ENCODE measurements at regions not wholly inside any gene's neighbourhood (a gene's known extent, or its start where the extent isn't known, plus 50 kb on each side); places are given as distances from the start of the nearest gene placed in this dataset.

GRCh38 chr7:50209461-50210135, 94.9 kb upstream of the IKZF1 start:
- no peak for DNase-seq (ENCODE audit: low read depth in 2 of 2)

- no peak for DNase-seq (ENCODE audit: low read depth in 2 of 2)
Measured at GRCh38 chr7:50208378-50208982, 96.0 kb upstream of the IKZF1 start.

GRCh38 chr7:50207686-50208255, 96.7 kb upstream of the IKZF1 start:
- DNase-seq (ENCODE audit: low read depth in 2 of 2): no peak

- no peak for DNase-seq (ENCODE audit: low read depth in 2 of 2)
Measured at GRCh38 chr7:50207251-50207564, 97.3 kb upstream of the IKZF1 start.

GRCh38 chr7:50206453-50207250, 97.9 kb upstream of the IKZF1 start:
- DNase-seq (ENCODE audit: low read depth in 2 of 2): no peak

GRCh38 chr7:50205011-50205410, 99.5 kb upstream of the IKZF1 start:
- DNase-seq (ENCODE audit: low read depth in 2 of 2): no peak

GRCh38 chr7:50204581-50204980, 99.9 kb upstream of the IKZF1 start:
- DNase-seq (ENCODE audit: low read depth in 2 of 2): no peak

- DNase-seq (ENCODE audit: low read depth in 2 of 2): no peak
Measured at GRCh38 chr7:50203521-50203920, 101.0 kb upstream of the IKZF1 start.

- DNase-seq (ENCODE audit: low read depth in 2 of 2): no peak
Measured at GRCh38 chr7:50202052-50202555, 102.4 kb upstream of the IKZF1 start.

- DNase-seq (ENCODE audit: low read depth in 2 of 2): no peak
Measured at GRCh38 chr7:50199824-50200223, 104.7 kb upstream of the IKZF1 start.

- DNase-seq (ENCODE audit: low read depth in 2 of 2): no peak
Measured at GRCh38 chr7:50197549-50197948, 104.5 kb upstream of the ZPBP start.

GRCh38 chr7:50196719-50197118, 103.7 kb upstream of the ZPBP start:
- no peak for DNase-seq (ENCODE audit: low read depth in 2 of 2)

- DNase-seq (ENCODE audit: low read depth in 2 of 2): no peak
Measured at GRCh38 chr7:50190776-50191175, 97.7 kb upstream of the ZPBP start.

GRCh38 chr7:50189371-50189770, 96.3 kb upstream of the ZPBP start:
- DNase-seq (ENCODE audit: low read depth in 2 of 2): no peak

GRCh38 chr7:50185951-50186682, 93.1 kb upstream of the ZPBP start:
- DNase-seq (ENCODE audit: low read depth in 2 of 2): no peak

GRCh38 chr7:50185208-50185607, 92.2 kb upstream of the ZPBP start:
- no peak for DNase-seq (ENCODE audit: low read depth in 2 of 2)

GRCh38 chr7:50184271-50184990, 91.4 kb upstream of the ZPBP start:
- no peak for DNase-seq (ENCODE audit: low read depth in 2 of 2)

- DNase-seq (ENCODE audit: low read depth in 2 of 2): no peak
Measured at GRCh38 chr7:50182759-50183158, 89.7 kb upstream of the ZPBP start.

- DNase-seq (ENCODE audit: low read depth in 2 of 2): no peak
Measured at GRCh38 chr7:50181081-50181480, 88.0 kb upstream of the ZPBP start.

GRCh38 chr7:50178166-50178565, 85.1 kb upstream of the ZPBP start:
- DNase-seq (ENCODE audit: low read depth in 2 of 2): no peak

- no peak for DNase-seq (ENCODE audit: low read depth in 2 of 2)
Measured at GRCh38 chr7:50174948-50175347, 81.9 kb upstream of the ZPBP start.

Measured in dermis microvascular lymphatic vessel endothelial cell (primary cell).